GM21526 (cell line): ENCODE measurements at regions not wholly inside any gene's neighbourhood (a gene's known extent, or its start where the extent isn't known, plus 50 kb on each side); places are given as distances from the start of the nearest gene placed in this dataset.

ENCODE experiments used
- ATAC-seq: cut with Tn5 transposase; IDR thresholded peaks from one replicate; pipeline ENCODE4 v1.9.1; 2021; ENCODE audit warnings: moderate library complexity; ENCODE audit not compliant: unreplicated experiment, low FRiP score

GRCh38 chr15:35654332-35654731 is 108.4 kb upstream of the DPH6 start:
- ATAC-seq, result no peak

- no peak for ATAC-seq
These were observed 111.8 kb upstream of the DPH6 start for GRCh38 chr15:35657679-35658311.

DNA sequence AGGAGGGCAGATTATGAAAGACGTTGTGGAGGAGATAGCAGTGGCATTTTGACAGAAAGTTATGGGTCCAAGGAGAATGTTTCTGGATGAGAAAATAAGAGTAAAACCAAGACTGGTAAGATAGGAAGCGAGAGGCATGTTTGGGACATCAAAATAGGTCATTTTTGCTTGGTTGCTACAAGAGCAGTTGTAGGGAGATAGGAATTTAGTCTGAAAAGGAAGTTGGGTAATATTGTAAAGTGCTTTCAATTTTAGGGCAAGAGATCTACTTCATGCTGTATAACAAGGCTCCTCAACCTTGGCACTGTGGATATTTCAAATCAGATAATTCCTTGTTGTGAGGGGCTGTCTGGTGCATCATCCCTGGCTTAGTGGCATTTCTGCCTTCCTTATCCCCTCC is 118.0 kb upstream of the DPH6 start:
- ATAC-seq, result no peak

DNA sequence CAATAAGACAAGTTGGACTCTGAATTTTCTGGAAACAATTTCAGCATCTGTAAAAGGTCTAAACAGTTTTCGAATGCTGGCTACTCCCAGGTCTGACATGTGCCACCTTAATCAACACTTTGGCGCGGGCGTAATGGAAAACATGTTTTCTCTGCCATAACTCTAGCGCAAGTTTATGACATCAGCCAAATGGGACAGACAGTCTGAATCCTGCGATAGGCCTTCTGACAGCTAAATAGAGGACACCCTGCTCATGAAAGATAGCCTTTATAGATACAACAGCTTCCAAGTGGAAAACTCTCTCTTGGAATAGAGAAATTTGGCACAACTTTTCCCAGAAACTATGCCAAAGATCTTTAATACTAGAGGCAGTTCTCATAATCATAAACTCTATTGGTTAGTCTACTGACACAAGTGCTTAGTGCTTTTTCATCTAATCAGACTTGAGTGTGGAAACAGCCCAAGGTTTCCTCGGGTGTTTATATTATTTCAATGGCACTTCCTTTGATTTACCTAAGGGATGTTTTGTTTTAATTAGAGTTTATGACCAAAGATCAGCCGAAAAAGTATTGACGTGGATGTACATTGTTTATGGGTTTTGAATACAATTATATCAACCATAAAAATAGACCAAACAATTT is 120.1 kb upstream of the DPH6 start:
- no peak for ATAC-seq

DNA sequence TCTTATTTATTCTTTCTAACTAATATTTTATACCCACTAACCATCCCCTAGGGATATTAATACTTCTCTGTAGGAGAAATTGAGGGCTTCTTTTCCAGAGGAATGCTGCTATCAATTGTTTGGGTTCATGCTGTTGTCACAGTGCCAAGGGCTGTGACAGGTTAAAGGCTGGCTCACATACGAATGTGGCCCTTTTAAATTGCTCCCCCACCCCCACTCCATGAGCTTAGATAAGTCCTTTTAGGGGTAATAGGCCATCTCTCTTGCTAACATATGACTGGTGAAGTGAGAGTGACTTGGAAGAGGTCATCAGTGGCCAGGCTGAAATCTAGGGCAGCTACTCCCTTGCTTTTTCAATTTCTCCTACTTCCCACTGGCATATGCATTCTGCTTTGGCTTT is 121.9 kb upstream of the DPH6 start:
- no peak for ATAC-seq

GRCh38 chr15:35669021-35669420 is 123.1 kb upstream of the DPH6 start:
- no peak for ATAC-seq

DNA sequence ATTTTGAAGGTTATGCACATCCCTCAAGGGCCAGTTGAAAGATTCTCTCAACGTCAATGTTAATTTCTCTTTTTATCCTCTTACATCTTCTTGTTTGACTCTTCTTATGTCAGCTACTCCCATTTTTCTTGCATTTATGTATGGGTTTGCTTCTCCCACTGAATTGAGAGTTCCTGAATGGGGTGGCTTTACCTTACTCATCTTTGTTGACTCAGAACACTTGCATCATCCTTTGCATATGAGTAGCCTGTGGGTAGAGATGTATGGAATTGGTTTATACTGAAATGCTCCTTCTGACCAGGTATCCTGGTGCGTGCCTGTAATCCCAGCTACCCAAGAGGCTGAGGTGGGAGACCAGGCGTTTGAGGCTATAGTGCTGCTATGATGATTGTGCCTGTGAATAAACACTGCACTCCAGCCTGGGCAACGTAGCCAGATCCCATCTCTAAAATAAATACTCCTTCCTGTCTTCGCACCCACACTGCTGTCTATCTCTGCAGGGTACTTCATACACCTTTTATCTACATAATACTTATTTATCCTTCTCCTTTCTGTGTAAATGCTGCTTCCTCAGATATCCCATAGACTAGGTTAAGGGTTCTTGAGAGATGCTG is 123.6 kb upstream of the DPH6 start:
- ATAC-seq, result no peak

GRCh38 chr15:35671197-35671596 is 125.2 kb upstream of the DPH6 start:
- no peak for ATAC-seq

- no peak for ATAC-seq
These were observed 126.0 kb upstream of the DPH6 start for GRCh38 chr15:35671981-35672380.

GRCh38 chr15:35673093-35673684 is 127.2 kb upstream of the DPH6 start:
- ATAC-seq, result no peak

DNA sequence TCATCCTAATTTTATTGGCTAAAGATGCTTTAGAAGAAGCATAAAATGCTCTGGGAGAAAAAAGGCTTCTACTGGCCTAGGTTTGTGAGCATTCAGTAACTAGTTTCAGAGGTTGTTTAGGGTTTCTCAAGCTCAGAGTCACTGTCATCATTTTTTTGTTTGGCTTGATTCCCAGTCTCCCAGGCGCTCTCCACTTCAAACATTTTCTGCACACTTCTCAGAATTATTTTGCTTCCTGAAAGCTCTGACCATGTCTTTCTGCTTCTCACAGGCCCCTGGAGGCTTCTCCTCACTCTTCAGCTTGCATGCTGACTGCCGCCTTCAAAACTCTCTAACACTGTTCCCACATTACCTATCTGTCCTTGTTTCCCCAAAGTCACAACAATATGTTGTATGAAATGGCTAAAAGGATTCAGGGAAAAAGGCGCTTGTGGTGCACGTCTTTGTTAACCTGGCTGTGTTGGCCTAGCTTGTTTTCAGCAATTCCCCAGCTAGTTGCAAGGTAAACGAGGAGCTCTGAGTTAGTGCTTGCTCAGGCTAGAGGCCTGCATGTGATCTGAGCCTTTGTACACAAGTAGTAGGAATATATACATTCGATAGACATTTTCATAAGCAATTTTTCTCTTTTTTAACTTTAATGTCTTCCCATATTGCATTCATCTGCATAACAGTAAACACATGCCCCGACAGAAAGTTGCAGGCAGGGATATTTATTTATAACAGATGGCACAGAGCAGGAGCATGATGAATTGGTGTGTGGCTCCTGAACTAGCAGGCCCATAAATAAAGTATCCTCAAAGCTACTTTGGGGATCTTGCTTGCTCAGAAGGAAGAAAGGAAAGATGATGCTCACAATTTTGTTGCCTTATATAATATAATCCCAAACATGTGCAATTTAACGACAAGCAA is 129.2 kb upstream of the DPH6 start:
- ATAC-seq, result no peak

DNA sequence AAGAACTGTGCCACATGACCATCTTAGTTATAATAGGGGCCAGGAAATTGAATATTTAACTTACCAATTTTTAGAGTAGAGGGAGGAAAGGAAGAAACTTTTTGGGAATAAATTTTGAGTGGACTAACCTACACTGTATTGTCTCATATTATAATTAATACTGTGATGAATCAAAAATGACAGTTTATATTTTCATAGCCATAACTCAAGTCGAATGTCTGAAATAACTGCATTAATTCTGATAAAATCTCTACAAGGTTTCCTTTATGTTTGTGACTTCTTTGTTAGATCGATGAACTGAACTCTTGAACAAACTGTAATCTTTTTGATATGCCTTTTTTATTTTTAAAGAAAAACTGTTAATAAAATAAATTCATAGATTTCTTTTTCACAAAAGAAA is 132.8 kb upstream of the DPH6 start:
- ATAC-seq, result no peak

DNA sequence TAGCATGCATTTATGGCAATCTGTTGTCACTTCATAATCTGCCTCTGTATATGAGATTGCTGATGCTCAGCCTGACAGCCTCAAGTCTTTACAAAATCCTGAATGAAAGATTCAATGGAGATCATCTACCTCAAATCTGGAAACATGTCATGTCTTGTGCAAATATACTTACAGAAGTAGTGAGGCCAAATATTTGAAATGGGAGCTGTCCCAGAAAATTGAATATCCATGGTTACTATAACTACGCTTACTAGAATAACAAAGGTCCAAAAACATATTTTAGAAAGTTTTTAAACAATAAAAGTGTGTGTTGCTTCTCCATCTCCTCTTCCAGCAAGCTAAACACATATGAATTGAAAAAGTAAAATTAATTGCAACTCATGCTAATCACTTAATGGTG is 133.2 kb upstream of the DPH6 start:
- ATAC-seq, result no peak

DNA sequence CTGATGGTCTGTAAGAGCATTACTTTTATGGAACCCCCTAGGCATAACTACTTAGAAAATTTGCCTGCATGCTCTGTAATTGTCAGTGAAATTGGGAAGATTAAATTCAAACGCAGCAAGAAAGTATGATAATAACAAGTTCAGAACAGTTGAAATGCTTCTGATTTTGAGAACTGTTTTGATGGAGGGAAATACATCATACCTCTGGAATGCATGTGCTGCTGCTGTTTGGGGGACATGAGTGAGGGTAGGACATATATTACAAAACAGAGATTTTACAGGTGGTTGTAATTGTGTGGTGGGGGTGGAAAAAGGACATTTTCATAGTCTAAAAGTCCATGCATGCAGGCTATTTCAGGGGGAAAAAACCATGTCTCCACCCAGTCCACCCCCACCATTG is 135.0 kb upstream of the DPH6 start:
- ATAC-seq, result no peak

DNA sequence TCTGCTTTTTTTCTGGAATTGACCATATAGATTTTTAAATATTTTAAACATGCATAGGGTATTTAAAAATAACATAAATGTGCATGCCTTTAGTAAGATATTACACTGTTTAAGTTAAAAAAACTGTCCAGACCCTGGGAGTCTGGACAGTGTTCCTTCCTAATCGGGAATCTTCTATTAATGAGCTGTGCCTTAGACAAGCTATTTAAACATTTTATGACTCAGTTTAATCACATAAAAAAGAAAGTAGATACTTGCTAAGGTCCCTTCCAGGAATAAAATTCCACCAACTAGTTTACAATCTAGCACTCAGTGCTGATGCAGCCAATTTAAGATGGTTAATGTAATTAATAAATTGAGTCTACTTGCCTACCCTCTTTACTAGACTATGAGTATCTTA is 140.4 kb upstream of the DPH6 start:
- ATAC-seq, result no peak

DNA sequence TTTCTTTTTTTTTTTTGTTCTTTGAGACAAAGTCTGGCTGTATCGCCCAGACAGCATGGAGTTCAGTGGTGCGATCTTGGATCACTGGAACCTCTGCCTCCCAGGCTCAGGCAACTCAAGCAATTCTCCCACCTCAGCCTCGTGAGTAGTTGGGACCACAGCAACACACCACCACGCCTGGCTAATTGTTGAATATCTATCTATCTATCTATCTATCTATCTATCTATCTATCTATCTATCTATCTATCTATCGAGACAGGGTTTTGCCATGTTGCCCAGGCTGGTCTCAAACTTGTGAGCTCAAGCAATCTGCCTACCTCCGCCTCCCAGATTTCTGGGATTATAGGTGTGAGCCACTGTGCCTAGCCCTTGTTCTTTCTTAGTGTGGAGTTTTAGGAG is 143.3 kb upstream of the DPH6 start:
- ATAC-seq, result no peak

- ATAC-seq, result no peak
These were observed 144.1 kb upstream of the DPH6 start for GRCh38 chr15:35690089-35690488.

- no peak for ATAC-seq
These were observed 144.7 kb upstream of the DPH6 start for GRCh38 chr15:35690698-35691116.

DNA sequence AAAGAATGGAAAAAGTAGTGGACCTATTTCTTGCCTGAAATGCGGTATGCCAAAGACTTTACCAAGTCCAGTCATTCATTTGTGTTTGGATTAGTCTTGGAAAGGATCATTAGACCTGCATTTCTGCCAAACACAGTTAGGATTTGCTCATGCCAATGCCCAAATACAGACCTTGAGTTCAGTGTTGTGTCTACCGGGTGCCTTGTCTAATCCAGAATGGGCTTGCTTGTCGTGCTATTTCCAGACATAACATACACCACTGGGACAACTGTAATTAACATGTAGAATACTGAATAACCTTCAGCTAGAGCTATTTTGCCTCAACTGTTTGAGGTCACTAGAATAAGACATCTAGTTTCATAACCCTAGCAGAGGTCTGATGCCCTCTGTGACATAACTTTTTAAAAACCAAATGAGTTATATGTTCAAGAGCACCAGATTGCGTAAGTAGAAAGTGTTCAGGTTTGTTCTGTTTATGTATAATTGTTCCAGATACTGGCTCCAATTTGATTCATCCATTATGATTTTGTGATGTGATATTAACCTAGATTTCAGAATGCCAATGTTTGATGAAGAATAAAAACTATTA is 145.3 kb upstream of the DPH6 start:
- no peak for ATAC-seq
